GM13976 (cell line): ENCODE measurements at regions not wholly inside any gene's neighbourhood (a gene's known extent, or its start where the extent isn't known, plus 50 kb on each side); places are given as distances from the start of the nearest gene placed in this dataset.
"Not testable (repeated sequence)": the region's sequence is repeated elsewhere in the genome, so short reads cannot be mapped to it uniquely, and the experiment has no call there.

Experiments
- DNase-seq: peaks from one replicate; pipeline ENCODE4 v3.0.0; 2012; ENCODE audit warnings: low spot score
- in situ Hi-C: fragments of 300-500 bp; cut with MboI; formaldehyde crosslinking; loops from one replicate; pipeline ENCODE4 v1.12.0; 2022; ENCODE audit warnings: low sequenced_read_pairs, mixed read lengths, inconsistent platforms; ENCODE audit not compliant: unreplicated experiment
- TF ChIP-seq, protein P1 (sequence below): IDR thresholded peaks from 2 replicates; pipeline ENCODE4 v1.5.1; 2012; ENCODE audit warnings: borderline replicate concordance, mild to moderate bottlenecking; ENCODE audit not compliant: insufficient read depth; ENCODE audit errors: extremely low read depth, missing control alignments, control extremely low read depth

DNA sequence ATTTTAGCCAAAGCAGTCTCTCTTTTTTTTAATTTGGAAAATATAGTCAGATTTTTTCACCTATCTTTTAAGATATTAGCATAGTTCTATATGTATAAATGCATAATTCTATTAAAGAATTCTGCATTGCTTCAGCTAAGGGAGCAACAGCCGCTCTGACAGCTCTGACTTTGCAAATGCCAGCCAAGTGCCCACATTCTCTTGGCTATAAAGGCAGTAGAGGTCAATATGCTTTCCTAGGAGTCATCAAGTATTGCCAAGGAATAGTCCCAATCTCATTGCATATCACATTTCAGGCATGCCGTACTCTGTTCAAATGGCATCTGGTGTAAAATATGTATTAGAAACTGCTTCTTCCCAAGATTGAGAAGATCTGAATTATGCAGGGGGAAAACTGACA, 161.4 kb downstream of the RPLP1 start:
- in situ Hi-C loops: no loop called here
- no peak for DNase-seq
- TF ChIP-seq, protein P1, sequence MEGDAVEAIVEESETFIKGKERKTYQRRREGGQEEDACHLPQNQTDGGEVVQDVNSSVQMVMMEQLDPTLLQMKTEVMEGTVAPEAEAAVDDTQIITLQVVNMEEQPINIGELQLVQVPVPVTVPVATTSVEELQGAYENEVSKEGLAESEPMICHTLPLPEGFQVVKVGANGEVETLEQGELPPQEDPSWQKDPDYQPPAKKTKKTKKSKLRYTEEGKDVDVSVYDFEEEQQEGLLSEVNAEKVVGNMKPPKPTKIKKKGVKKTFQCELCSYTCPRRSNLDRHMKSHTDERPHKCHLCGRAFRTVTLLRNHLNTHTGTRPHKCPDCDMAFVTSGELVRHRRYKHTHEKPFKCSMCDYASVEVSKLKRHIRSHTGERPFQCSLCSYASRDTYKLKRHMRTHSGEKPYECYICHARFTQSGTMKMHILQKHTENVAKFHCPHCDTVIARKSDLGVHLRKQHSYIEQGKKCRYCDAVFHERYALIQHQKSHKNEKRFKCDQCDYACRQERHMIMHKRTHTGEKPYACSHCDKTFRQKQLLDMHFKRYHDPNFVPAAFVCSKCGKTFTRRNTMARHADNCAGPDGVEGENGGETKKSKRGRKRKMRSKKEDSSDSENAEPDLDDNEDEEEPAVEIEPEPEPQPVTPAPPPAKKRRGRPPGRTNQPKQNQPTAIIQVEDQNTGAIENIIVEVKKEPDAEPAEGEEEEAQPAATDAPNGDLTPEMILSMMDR: no peak

- TF ChIP-seq, protein P1: no peak
- in situ Hi-C loops: no loop called here
- DNase-seq: no peak
These were observed 163.1 kb downstream of the RPLP1 start for GRCh38 chr15:69615736-69616135.

DNA sequence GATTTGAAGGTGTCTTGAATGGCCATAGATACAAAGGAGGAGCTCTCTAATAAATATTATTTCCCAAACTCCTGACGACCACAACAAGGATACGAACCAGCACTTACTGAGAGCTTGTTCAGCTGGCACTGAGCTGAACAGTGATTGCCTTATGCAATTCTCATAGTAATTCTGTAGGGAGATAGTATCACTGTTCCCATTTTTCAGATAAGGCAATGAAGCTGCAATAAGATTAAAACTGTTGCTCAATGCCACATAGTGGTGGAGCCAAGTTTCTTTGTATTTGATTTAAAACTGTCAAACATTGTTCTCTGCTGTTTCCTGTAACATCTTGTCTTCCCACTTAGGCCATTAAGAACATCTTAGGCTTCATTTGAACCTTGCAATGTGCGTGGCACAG, 163.9 kb downstream of the RPLP1 start:
- in situ Hi-C loops: no loop called here
- DNase-seq: no peak
- TF ChIP-seq, protein P1: no peak

DNA sequence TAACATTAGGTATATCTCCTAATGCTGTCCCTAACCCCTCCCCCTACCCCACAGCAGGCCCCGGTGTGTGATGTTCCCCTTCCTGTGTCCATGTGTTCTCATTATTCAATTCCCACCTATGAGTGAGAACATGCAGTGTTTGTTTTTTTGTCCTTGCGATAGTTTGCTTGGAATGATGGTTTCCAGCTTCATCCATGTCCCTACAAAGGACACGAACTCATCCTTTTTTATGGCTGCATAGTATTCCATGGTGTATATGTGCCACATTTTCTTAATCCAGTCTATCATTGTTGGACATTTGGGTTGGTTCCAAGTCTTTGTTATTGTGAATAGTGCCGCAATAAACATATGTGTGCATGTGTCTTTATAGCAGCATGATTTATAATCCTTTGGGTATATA, 164.5 kb downstream of the RPLP1 start:
- DNase-seq, in situ Hi-C loops: not testable (repeated sequence)

DNA sequence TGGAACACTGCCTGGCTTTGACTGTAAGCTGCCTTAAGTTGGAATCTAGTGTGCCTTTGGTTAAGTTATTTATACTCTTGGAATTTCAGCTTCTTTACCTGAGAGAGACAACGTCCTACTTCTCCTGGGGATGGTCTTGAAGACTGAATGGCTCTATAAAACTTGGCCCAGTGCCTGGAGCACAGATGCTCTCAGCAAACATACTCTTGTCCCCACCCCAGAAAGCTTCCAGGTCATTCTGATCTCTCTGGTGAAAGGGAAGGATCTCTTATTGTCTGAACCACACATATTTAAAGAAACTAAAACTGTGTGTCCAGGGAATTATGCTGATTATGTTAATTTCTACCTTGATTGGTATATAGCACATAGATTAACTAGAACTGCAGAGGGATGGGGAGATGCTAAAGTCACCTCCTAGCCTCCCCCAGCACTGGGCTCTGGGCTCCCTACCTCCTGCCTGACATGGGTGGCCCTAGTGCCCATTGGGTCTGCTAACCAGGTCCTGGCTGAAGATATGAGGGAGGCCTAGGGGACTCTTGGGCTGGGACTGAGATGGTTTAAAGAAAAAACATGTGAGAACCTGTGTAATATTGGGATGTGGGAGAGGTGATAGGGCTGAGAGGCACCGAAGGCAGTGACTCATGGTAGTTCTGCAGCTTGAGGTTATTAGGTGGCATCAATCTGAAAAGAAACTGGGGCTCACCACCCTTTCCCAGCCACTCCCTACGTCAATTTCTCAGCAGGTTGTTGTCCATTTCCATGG, 171.0 kb downstream of the RPLP1 start:
- no peak for DNase-seq
- in situ Hi-C loops: no loop called here
- TF ChIP-seq, protein P1: no peak

- no peak for DNase-seq
These were observed 171.5 kb downstream of the RPLP1 start for GRCh38 chr15:69624155-69624520.

GRCh38 chr15:69624816-69625215, 172.2 kb downstream of the RPLP1 start:
- DNase-seq: no peak
- in situ Hi-C loops: no loop called here

More at GRCh38 chr15:69624155-69624520, 171.5 kb downstream of the RPLP1 start:
- in situ Hi-C loops: no loop called here
- TF ChIP-seq, protein P1: no peak

More at GRCh38 chr15:69624816-69625215, 172.2 kb downstream of the RPLP1 start:
- TF ChIP-seq, protein P1: no peak
